Osteocyte (in vitro differentiated cells): ENCODE measurements at regions not wholly inside any gene's neighbourhood (a gene's known extent, or its start where the extent isn't known, plus 50 kb on each side); places are given as distances from the start of the nearest gene placed in this dataset.

Experiments
- DNase-seq: peaks from one replicate; pipeline ENCODE4 v3.0.0; 2021; ENCODE audit warnings: mixed read lengths; ENCODE audit not compliant: unreplicated experiment; ENCODE audit errors: extremely low spot score
- H3K27ac Mint-ChIP-seq: one replicate; pipeline ENCODE4 v1.8.0; 2021; ENCODE audit warnings: mild to moderate bottlenecking, mixed read lengths; ENCODE audit not compliant: unreplicated experiment
- H3K27me3 Mint-ChIP-seq: one replicate; pipeline ENCODE4 v1.8.0; 2021; ENCODE audit warnings: mixed read lengths; ENCODE audit not compliant: unreplicated experiment
- H3K36me3 Mint-ChIP-seq: one replicate; pipeline ENCODE4 v1.8.0; 2021; ENCODE audit warnings: mixed read lengths; ENCODE audit not compliant: unreplicated experiment
- H3K4me1 Mint-ChIP-seq: one replicate; pipeline ENCODE4 v1.8.0; 2021; ENCODE audit warnings: mixed read lengths; ENCODE audit not compliant: unreplicated experiment
- H3K4me3 Mint-ChIP-seq: one replicate; pipeline ENCODE4 v1.8.0; 2021; ENCODE audit warnings: mild to moderate bottlenecking, moderate library complexity, mixed read lengths; ENCODE audit not compliant: unreplicated experiment
- H3K9me3 Mint-ChIP-seq: one replicate; pipeline ENCODE4 v1.8.0; 2021; ENCODE audit warnings: mixed read lengths; ENCODE audit not compliant: unreplicated experiment
- TF ChIP-seq, protein P1 (sequence below): fragments of 200-600 bp; sonication (generic); IDR thresholded peaks from 2 replicates; pipeline ENCODE4 v1.5.0; 2021; ENCODE audit warnings: antibody characterized with exemption, mild to moderate bottlenecking, moderate library complexity

DNA sequence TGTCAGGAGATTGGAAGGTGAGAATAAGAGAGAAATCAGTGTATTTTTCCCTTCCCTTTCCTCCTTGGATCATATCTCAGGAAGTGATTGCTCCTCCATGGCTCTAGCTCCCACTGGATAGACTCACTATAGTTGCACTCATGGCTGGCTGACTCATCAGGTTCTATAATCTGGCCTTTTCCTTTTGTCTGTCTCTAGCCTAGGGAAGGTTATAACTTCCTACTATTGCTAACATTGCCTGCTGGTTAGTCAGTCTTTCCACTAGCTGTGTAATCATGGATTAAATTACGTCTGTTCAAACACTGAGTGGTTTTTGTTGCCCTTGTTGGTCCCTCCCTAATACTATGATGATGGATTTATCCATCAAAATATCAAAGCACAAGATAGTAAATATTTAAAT lies 195.5 kb upstream of the VEGFC start:
- TF ChIP-seq, protein P1, sequence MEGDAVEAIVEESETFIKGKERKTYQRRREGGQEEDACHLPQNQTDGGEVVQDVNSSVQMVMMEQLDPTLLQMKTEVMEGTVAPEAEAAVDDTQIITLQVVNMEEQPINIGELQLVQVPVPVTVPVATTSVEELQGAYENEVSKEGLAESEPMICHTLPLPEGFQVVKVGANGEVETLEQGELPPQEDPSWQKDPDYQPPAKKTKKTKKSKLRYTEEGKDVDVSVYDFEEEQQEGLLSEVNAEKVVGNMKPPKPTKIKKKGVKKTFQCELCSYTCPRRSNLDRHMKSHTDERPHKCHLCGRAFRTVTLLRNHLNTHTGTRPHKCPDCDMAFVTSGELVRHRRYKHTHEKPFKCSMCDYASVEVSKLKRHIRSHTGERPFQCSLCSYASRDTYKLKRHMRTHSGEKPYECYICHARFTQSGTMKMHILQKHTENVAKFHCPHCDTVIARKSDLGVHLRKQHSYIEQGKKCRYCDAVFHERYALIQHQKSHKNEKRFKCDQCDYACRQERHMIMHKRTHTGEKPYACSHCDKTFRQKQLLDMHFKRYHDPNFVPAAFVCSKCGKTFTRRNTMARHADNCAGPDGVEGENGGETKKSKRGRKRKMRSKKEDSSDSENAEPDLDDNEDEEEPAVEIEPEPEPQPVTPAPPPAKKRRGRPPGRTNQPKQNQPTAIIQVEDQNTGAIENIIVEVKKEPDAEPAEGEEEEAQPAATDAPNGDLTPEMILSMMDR = no peak
- Mint-ChIP-seq H3K36me3 (no peaks in the 10 kb centered on the region), H3K27ac (no peak overlapping the region), H3K4me3 (no peak overlapping the region), H3K27me3 (no peaks in the 10 kb centered on the region), H3K9me3 (peaks cover 6% of the 10 kb centered on the region), H3K4me1 (peaks cover 8% of the 10 kb centered on the region)
- DNase-seq = no peak

DNA sequence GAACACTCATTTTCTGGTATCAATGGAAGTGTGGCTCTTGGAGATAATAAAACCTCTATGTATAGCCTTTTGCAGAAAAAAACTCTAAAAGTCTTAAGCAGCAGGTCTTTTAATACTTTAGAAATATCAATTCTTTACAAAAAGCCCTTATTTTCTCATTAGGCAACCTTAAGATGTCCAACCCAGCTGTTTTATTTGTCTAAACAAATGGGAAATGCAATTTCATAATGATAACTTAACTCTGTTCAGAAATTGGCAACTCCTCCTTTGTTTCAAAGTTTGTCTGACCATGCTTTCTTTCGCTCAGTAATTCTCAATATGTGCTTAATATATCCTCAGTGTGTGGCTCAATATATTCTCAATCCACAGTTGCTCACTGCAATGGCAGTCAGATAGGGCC lies 196.5 kb upstream of the VEGFC start:
- Mint-ChIP-seq H3K36me3 (no peaks in the 10 kb centered on the region), H3K4me1 (peaks cover 8% of the 10 kb centered on the region), H3K4me3 (no peak overlapping the region), H3K27me3 (no peaks in the 10 kb centered on the region), H3K27ac (no peak overlapping the region), H3K9me3 (peaks cover 3% of the 10 kb centered on the region)
- no peak for DNase-seq
- TF ChIP-seq, protein P1 = no peak

DNA sequence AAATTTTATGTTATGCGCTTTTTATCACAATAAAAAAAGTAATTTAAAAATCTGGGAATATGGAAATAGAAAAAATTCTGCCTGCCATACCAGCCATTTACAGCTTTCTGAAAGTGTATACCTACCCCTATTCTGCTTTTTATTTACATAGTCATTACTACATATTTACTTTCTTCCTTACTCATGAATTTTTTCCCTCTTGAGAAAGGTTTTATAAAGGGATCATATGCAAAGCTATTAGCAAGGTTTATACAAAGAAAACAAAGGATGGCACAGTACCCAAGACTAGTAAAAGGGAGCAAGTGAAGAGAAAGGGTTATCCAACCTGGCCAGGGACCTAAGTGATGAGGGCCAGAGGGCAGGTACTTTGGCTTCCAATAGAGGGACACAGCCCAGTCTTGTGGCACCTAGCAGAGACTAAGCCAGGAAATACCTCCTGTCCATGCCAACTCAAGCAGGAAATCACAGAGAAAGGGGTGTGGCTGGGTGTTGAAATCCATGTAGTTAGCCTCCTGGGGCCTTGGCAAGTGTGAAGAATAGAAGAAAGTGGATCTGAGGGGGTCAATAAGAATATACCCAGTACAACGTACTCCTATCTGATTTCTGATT lies 207.3 kb upstream of the VEGFC start:
- H3K36me3 Mint-ChIP-seq = no peaks in the 10 kb centered on the region
- no peak overlapping the region for H3K27ac Mint-ChIP-seq
- TF ChIP-seq, protein P1 = no peak
- H3K4me1 Mint-ChIP-seq = peaks cover 14% of the 10 kb centered on the region
- H3K9me3 Mint-ChIP-seq = no peaks in the 10 kb centered on the region
- no peaks in the 10 kb centered on the region for H3K27me3 Mint-ChIP-seq
- no peak overlapping the region for H3K4me3 Mint-ChIP-seq
- no peak for DNase-seq

DNA sequence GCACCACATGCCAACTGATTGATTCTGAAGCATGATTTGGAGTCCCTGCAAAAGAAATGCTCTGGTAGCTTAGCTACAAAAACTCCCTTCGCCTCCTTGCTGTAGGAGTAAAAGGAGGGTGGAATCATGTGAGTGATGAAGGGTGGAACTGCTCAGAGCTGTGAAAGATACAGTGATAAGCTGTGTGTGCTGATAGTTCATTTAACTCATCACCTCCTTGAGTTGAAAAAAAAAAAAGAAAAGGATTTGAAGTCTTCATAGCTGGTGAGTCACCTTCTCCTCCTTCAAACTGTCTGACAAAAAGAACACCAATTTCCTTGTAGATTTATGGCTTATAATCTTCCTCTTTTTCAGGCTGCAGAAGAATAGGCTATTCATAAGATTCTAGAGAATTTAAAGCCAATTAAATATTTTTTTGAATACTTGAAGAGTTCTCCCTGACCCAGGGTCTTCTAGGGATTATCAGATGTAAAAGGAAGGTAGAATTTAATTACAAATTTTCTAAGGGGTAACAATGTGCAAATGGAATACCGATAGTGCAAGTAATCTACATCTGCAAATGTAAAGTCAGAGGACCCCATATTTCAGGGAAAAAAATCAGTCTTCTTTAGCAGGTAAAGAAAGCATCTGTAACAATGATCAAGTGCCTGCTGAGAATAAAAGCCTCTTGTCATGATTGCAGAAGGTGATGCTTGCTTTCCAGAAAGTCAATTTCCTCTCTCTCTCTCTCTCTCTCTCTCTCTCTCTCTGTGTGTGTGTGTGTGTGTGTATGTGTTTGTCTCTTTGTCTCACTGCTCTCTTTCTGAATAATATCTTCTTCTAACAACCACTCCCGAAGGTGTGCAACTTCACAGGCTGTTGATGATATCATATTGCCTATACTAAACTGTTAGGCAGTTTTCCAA lies 208.8 kb upstream of the VEGFC start:
- no peak overlapping the region for H3K4me3 Mint-ChIP-seq
- DNase-seq = no peak
- TF ChIP-seq, protein P1 = no peak
- no peaks in the 10 kb centered on the region for H3K27me3 Mint-ChIP-seq
- peaks cover 19% of the 10 kb centered on the region for H3K4me1 Mint-ChIP-seq
- no peaks in the 10 kb centered on the region for H3K36me3 Mint-ChIP-seq
- H3K9me3 Mint-ChIP-seq = no peaks in the 10 kb centered on the region
- H3K27ac Mint-ChIP-seq = no peak overlapping the region

DNA sequence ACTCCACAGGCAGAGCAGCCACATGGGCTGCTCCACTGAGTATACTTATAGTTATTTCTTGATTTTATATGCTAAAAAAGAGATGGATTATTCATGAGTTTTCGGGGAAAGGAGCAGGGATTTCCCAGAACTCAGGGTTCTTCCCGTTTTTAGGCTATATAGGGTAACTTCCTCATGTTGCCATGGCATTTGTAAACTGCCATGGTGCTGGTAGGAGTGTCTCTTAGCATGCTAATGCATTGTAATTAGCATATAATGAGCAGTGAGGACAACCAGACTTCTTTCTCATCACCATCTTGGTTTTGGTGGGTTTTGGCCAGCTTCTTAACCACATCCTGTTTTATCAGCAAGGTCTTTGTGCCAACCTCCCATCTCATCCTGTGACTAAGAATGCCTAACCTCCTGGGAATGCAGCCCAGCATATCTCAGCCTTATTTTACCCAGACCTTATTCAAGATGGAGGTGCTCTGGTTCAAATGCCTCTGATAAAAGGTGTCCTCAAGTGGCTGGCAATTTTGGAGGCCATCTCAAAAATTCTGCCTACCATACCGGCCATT lies 213.0 kb upstream of the VEGFC start:
- Mint-ChIP-seq H3K27ac (no peak overlapping the region), H3K36me3 (no peaks in the 10 kb centered on the region), H3K4me3 (no peak overlapping the region), H3K9me3 (no peaks in the 10 kb centered on the region), H3K4me1 (peaks cover 32% of the 10 kb centered on the region), H3K27me3 (no peaks in the 10 kb centered on the region)
- no peak for DNase-seq
- TF ChIP-seq, protein P1 = no peak
